Gastroesophageal sphincter (tissue), 3 donors: ENCODE measurements at regions not wholly inside any gene's neighbourhood (a gene's known extent, or its start where the extent isn't known, plus 50 kb on each side); places are given as distances from the start of the nearest gene placed in this dataset.

ENCODE experiments used
- CTCF ChIP-seq, 4 experiments: fragments of 200-600 bp in 2 of 4; fragments of 450-650 bp in 2 of 4; sonication (generic) in 1 of 4; IDR thresholded peaks; one replicate each; pipeline ENCODE4 v1.5.1; 2017 to 2019; ENCODE audit warnings: antibody characterized with exemption in 4 of 4, mild to moderate bottlenecking in 2 of 4, moderate library complexity in 2 of 4
- EP300 ChIP-seq: sonication (generic); formaldehyde crosslinking; IDR thresholded peaks from one replicate; pipeline ENCODE4 v1.6.1; 2017; ENCODE audit warnings: antibody characterized with exemption, mild to moderate bottlenecking
- POLR2A ChIP-seq, 2 donors: fragments of 450-650 bp; IDR thresholded peaks; one replicate each; pipeline ENCODE4 v1.6.1; 2017; ENCODE audit warnings: antibody characterized with exemption in 2 of 2, mild to moderate bottlenecking in 2 of 2, moderate library complexity in 1 of 2
- POLR2AphosphoS5 ChIP-seq: sonication (generic); formaldehyde crosslinking; IDR thresholded peaks from one replicate; pipeline ENCODE4 v1.6.1; 2017; ENCODE audit warnings: antibody characterized with exemption

GRCh38 chr20:47917549-47918070, 132.3 kb upstream of the SULF2 start:
- TF ChIP-seq CTCF (IDR thresholded peaks at IDR 0.05) (no peak), EP300 (no peak), POLR2AphosphoS5 (no peak), POLR2A (IDR thresholded peaks at IDR 0.05) (no peak)
